GM23338 (cell line): ENCODE measurements at regions not wholly inside any gene's neighbourhood (a gene's known extent, or its start where the extent isn't known, plus 50 kb on each side); places are given as distances from the start of the nearest gene placed in this dataset.

Source experiments
- ATAC-seq: fragments of 200-7000 bp; cut with Tn5 transposase; 3 replicates; pipeline ENCODE4 v1.9.1; 2020
- DNase-seq: peaks from one replicate; pipeline ENCODE4 v3.0.0-alpha.2; 2015; ENCODE audit warnings: low spot score
- H2AFZ ChIP-seq: fragments of 200-600 bp; sonication (generic); 2 replicates; pipeline ENCODE4 v1.8.0; 2016; ENCODE audit warnings: antibody characterized with exemption, mild to moderate bottlenecking, moderate library complexity
- H3F3A ChIP-seq: fragments of 200-600 bp; sonication (generic); replicated peaks from 2 replicates; pipeline ENCODE4 v1.8.0; 2017; ENCODE audit warnings: antibody characterized with exemption, mixed run types, low read depth
- H3K27ac ChIP-seq: fragments of 200-600 bp; sonication (generic); 2 replicates; pipeline ENCODE4 v1.6.1; 2016; ENCODE audit warnings: low read depth
- H3K27me3 ChIP-seq: fragments of 200-600 bp; sonication (generic); 2 replicates; pipeline ENCODE4 v1.8.0; 2016; ENCODE audit warnings: mild to moderate bottlenecking, mixed run types, moderate library complexity; ENCODE audit not compliant: insufficient read depth
- H3K36me3 ChIP-seq: fragments of 200-600 bp; sonication (generic); 2 replicates; pipeline ENCODE4 v1.8.0; 2016; ENCODE audit warnings: mild to moderate bottlenecking; ENCODE audit not compliant: insufficient read depth
- H3K4me1 ChIP-seq: fragments of 200-600 bp; sonication (generic); 2 replicates; pipeline ENCODE4 v1.8.0; 2016; ENCODE audit warnings: mild to moderate bottlenecking, moderate library complexity; ENCODE audit not compliant: insufficient read depth
- H3K4me2 ChIP-seq: fragments of 200-600 bp; sonication (generic); 2 replicates; pipeline ENCODE4 v1.7.1; 2017; ENCODE audit warnings: mixed run types
- H3K4me3 ChIP-seq: fragments of 200-600 bp; sonication (generic); 2 replicates; pipeline ENCODE4 v1.6.1; 2016; ENCODE audit warnings: mixed run types
- H3K79me2 ChIP-seq: fragments of 200-600 bp; sonication (generic); replicated peaks from 2 replicates; pipeline ENCODE4 v1.8.0; 2017; ENCODE audit warnings: mild to moderate bottlenecking; ENCODE audit not compliant: insufficient read depth
- H3K9me2 ChIP-seq: fragments of 200-600 bp; sonication (generic); 2 replicates; pipeline ENCODE4 v1.8.0; 2017; ENCODE audit not compliant: insufficient read depth
- H4K20me1 ChIP-seq: fragments of 200-600 bp; sonication (generic); replicated peaks from 2 replicates; pipeline ENCODE4 v1.8.0; 2017; ENCODE audit warnings: mild to moderate bottlenecking; ENCODE audit not compliant: insufficient read depth
- H3K27ac Mint-ChIP-seq: 2 replicates; pipeline ENCODE4 v1.8.0; 2020; ENCODE audit warnings: inconsistent platforms, mild to moderate bottlenecking, moderate library complexity, mixed read lengths
- H3K27me3 Mint-ChIP-seq: 3 replicates; pipeline ENCODE4 v1.8.0; 2022; ENCODE audit warnings: low read depth, mild to moderate bottlenecking, moderate library complexity, mixed read lengths, inconsistent platforms; ENCODE audit not compliant: insufficient read depth, poor library complexity
- H3K36me3 Mint-ChIP-seq: 3 replicates; pipeline ENCODE4 v1.8.0; 2021; ENCODE audit warnings: low read depth, mild to moderate bottlenecking, inconsistent platforms, moderate library complexity, mixed read lengths
- H3K4me1 Mint-ChIP-seq: 3 replicates; pipeline ENCODE4 v1.8.0; 2020; ENCODE audit warnings: mild to moderate bottlenecking, inconsistent platforms, mixed read lengths
- H3K4me3 Mint-ChIP-seq: 3 replicates; pipeline ENCODE4 v1.8.0; 2021; ENCODE audit warnings: moderate library complexity, mild to moderate bottlenecking, inconsistent platforms, mixed read lengths
- H3K9me3 Mint-ChIP-seq: 3 replicates; pipeline ENCODE4 v1.8.0; 2020; ENCODE audit warnings: moderate library complexity, mild to moderate bottlenecking, inconsistent platforms, mixed read lengths
- CREB1 ChIP-seq: fragments of 250-450 bp; sonication (Bioruptor Pico); IDR thresholded peaks from 2 replicates; pipeline ENCODE4 v1.5.0; 2020; ENCODE audit warnings: low read depth, mild to moderate bottlenecking, moderate library complexity
- ETS1 ChIP-seq: IDR thresholded peaks from 2 replicates; pipeline ENCODE4 v1.6.1; 2016; ENCODE audit warnings: antibody characterized with exemption
- EZH2phosphoT487 ChIP-seq: fragments of 200-600 bp; sonication (generic); IDR thresholded peaks from one replicate; pipeline ENCODE4 v1.8.1; 2018; ENCODE audit warnings: antibody characterized with exemption; ENCODE audit not compliant: unreplicated experiment
- JUNB ChIP-seq: IDR thresholded peaks from one replicate; pipeline ENCODE4 v1.6.1; 2016; ENCODE audit warnings: antibody characterized with exemption; ENCODE audit not compliant: unreplicated experiment
- NANOG ChIP-seq: IDR thresholded peaks from 2 replicates; pipeline ENCODE4 v1.6.1; 2016; ENCODE audit warnings: antibody characterized with exemption, borderline replicate concordance
- POLR2AphosphoS5 ChIP-seq: IDR thresholded peaks from 2 replicates; pipeline ENCODE4 v1.6.1; 2016; ENCODE audit warnings: antibody characterized with exemption, low read depth
- REST ChIP-seq: IDR thresholded peaks from one replicate; pipeline ENCODE4 v1.6.1; 2018; ENCODE audit warnings: antibody characterized with exemption; ENCODE audit not compliant: unreplicated experiment
- STAT1 ChIP-seq: IDR thresholded peaks from one replicate; pipeline ENCODE4 v1.6.1; 2016; ENCODE audit warnings: antibody characterized with exemption; ENCODE audit not compliant: unreplicated experiment
- ZNF114 ChIP-seq: fragments of 250-450 bp; sonication (Bioruptor Pico); IDR thresholded peaks from 2 replicates; pipeline ENCODE4 v1.5.0; 2020; ENCODE audit warnings: mild to moderate bottlenecking, moderate library complexity
- ZNF331 ChIP-seq: fragments of 250-450 bp; sonication (Bioruptor Pico); IDR thresholded peaks from 2 replicates; pipeline ENCODE4 v1.5.0; 2020; ENCODE audit warnings: low read depth, mild to moderate bottlenecking, moderate library complexity
- ZNF462 ChIP-seq: fragments of 250-450 bp; sonication (Bioruptor Pico); IDR thresholded peaks from 2 replicates; pipeline ENCODE4 v1.5.0; 2020; ENCODE audit warnings: mild to moderate bottlenecking, moderate library complexity
- TF ChIP-seq, protein P1 (sequence below), 2 experiments: fragments of 200-600 bp in 1 of 2; sonication (generic) in 1 of 2; conservative IDR thresholded peaks; 2 replicates each; pipeline versions ENCODE4 v1.5.1 to v1.6.1; 2016 to 2017; ENCODE audit warnings: antibody characterized with exemption in 2 of 2, low read depth in 2 of 2, mild to moderate bottlenecking in 2 of 2, moderate library complexity in 1 of 2

GRCh38 chr17:26792486-26792885 lies 501.4 kb upstream of the WSB1 start:
- H3K4me2 ChIP-seq: no peak overlapping the region
- H3K36me3 Mint-ChIP-seq: no peaks in the 10 kb centered on the region
- H3K4me3 ChIP-seq: no peak overlapping the region
- no peaks in the 10 kb centered on the region for H3K4me1 ChIP-seq
- H3K27me3 Mint-ChIP-seq: no peaks in the 10 kb centered on the region
- H3K27ac ChIP-seq: no peak overlapping the region
- H3K9me3 Mint-ChIP-seq: no peaks in the 10 kb centered on the region
- H4K20me1 ChIP-seq: no peaks in the 10 kb centered on the region
- no peaks in the 10 kb centered on the region for H3K79me2 ChIP-seq
- no peaks in the 10 kb centered on the region for H3K9me2 ChIP-seq
- H3K36me3 ChIP-seq: peaks cover 11% of the 10 kb centered on the region
- H3K4me3 Mint-ChIP-seq: no peak overlapping the region
- H3F3A ChIP-seq: no peaks in the 10 kb centered on the region
- no peaks in the 10 kb centered on the region for H3K4me1 Mint-ChIP-seq
- no peaks in the 10 kb centered on the region for H3K27me3 ChIP-seq
- no peak overlapping the region for H2AFZ ChIP-seq
- DNase-seq (peak; percentile 0), ATAC-seq (no peak)
- H3K27ac Mint-ChIP-seq: no peak overlapping the region
- TF ChIP-seq EZH2phosphoT487 (no peak), ZNF331 (CRISPR knock-in tag) (no peak), STAT1 (no peak), REST (no peak), JUNB (no peak), ZNF114 (CRISPR knock-in tag) (no peak), ZNF462 (no peak), ETS1 (no peak), CREB1 (CRISPR knock-in tag) (no peak), NANOG (no peak), POLR2AphosphoS5 (no peak)
- TF ChIP-seq, protein P1, sequence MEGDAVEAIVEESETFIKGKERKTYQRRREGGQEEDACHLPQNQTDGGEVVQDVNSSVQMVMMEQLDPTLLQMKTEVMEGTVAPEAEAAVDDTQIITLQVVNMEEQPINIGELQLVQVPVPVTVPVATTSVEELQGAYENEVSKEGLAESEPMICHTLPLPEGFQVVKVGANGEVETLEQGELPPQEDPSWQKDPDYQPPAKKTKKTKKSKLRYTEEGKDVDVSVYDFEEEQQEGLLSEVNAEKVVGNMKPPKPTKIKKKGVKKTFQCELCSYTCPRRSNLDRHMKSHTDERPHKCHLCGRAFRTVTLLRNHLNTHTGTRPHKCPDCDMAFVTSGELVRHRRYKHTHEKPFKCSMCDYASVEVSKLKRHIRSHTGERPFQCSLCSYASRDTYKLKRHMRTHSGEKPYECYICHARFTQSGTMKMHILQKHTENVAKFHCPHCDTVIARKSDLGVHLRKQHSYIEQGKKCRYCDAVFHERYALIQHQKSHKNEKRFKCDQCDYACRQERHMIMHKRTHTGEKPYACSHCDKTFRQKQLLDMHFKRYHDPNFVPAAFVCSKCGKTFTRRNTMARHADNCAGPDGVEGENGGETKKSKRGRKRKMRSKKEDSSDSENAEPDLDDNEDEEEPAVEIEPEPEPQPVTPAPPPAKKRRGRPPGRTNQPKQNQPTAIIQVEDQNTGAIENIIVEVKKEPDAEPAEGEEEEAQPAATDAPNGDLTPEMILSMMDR (conservative IDR thresholded peaks at IDR 0.05; ENCODE audit: low read depth in 2 of 2): no peak
